Naive thymus-derived CD4-positive, alpha-beta T cell (primary cell): ENCODE measurements at regions not wholly inside any gene's neighbourhood (a gene's known extent, or its start where the extent isn't known, plus 50 kb on each side); places are given as distances from the start of the nearest gene placed in this dataset.
"Not testable (repeated sequence)": the region's sequence is repeated elsewhere in the genome, so short reads cannot be mapped to it uniquely, and the experiment has no call there.

Experiments used
- ATAC-seq: fragments of 150-1000 bp; cut with Tn5 transposase; 2 replicates; pipeline ENCODE4 v1.10.0; 2021; ENCODE audit warnings: mild to moderate bottlenecking, moderate library complexity
- CTCF ChIA-PET: fragments of 350-600 bp; sonication (Branson Sonifier 250); formaldehyde crosslinking; loops from one replicate; lab custom pipeline; 2021; ENCODE audit warnings: antibody characterized with exemption; lab: Charles Lee
- POLR2A ChIA-PET: fragments of 350-600 bp; sonication (Branson Sonifier 250); formaldehyde crosslinking; loops from one replicate; lab custom pipeline; 2021; ENCODE audit warnings: antibody characterized with exemption, inconsistent platforms; lab: Charles Lee
- DNase-seq, 9 donors: peaks; one replicate each; pipeline versions ENCODE4 v3.0.0 to v3.0.0-alpha.2; 2020 to 2022; ENCODE audit warnings: mixed read lengths in 1 of 9
- H3K27ac ChIP-seq: one replicate; pipeline ENCODE4 v1.7.0; 2013; ENCODE audit warnings: mild to moderate bottlenecking, low read depth, low read length, moderate library complexity
- H3K27me3 ChIP-seq, 2 donors: one replicate each; pipeline ENCODE4 v1.7.0; 2013; ENCODE audit warnings: low read length in 2 of 2, mild to moderate bottlenecking in 2 of 2, moderate library complexity in 2 of 2; ENCODE audit not compliant: control insufficient read depth in 2 of 2, insufficient read depth in 2 of 2
- H3K36me3 ChIP-seq, 3 experiments: 1 replicate in 2 of 3; 2 replicates in 1 of 3; pipeline ENCODE4 v1.7.0; 2013; ENCODE audit warnings: low read length in 3 of 3, mild to moderate bottlenecking in 3 of 3, moderate library complexity in 1 of 3; ENCODE audit not compliant: insufficient read depth in 3 of 3, control insufficient read depth in 2 of 3
- H3K4me1 ChIP-seq, 2 donors: one replicate each; pipeline ENCODE4 v1.7.0; 2013; ENCODE audit warnings: low read length in 2 of 2, mild to moderate bottlenecking in 2 of 2, moderate library complexity in 1 of 2; ENCODE audit not compliant: control insufficient read depth in 2 of 2, insufficient read depth in 2 of 2
- H3K4me3 ChIP-seq: 2 replicates; pipeline ENCODE4 v1.7.0; 2013; ENCODE audit warnings: mild to moderate bottlenecking, low read length
- H3K9me3 ChIP-seq, 3 experiments: 1 replicate in 2 of 3; 2 replicates in 1 of 3; pipeline ENCODE4 v1.7.0; 2013; ENCODE audit warnings: low read length in 3 of 3; ENCODE audit not compliant: control insufficient read depth in 2 of 3
- H3K27ac Mint-ChIP-seq, 9 donors: one replicate each; pipeline ENCODE4 v1.8.0; 2020 to 2022; ENCODE audit warnings: mixed read lengths in 9 of 9, mild to moderate bottlenecking in 8 of 9, moderate library complexity in 5 of 9, inconsistent platforms in 2 of 9
- H3K27me3 Mint-ChIP-seq, 5 donors: one replicate each; pipeline ENCODE4 v1.8.0; 2021 to 2022; ENCODE audit warnings: mixed read lengths in 5 of 5, mild to moderate bottlenecking in 1 of 5
- H3K36me3 Mint-ChIP-seq, 5 donors: one replicate each; pipeline ENCODE4 v1.8.0; 2020 to 2022; ENCODE audit warnings: mixed read lengths in 5 of 5, mild to moderate bottlenecking in 3 of 5, inconsistent platforms in 1 of 5
- H3K4me1 Mint-ChIP-seq, 7 donors: one replicate each; pipeline ENCODE4 v1.8.0; 2020 to 2022; ENCODE audit warnings: mixed read lengths in 7 of 7, mild to moderate bottlenecking in 3 of 7, inconsistent platforms in 1 of 7
- H3K4me3 Mint-ChIP-seq, 10 donors: one replicate each; pipeline ENCODE4 v1.8.0; 2020 to 2022; ENCODE audit warnings: mild to moderate bottlenecking in 10 of 10, mixed read lengths in 10 of 10, moderate library complexity in 6 of 10, inconsistent platforms in 2 of 10
- H3K9me3 Mint-ChIP-seq, 11 donors: one replicate each; pipeline ENCODE4 v1.8.0; 2020 to 2022; ENCODE audit warnings: mixed read lengths in 11 of 11, mild to moderate bottlenecking in 4 of 11, inconsistent platforms in 1 of 11, moderate library complexity in 1 of 11
- intact Hi-C, 2 donors: fragments of 100-400 bp; cut with micrococcal nuclease; formaldehyde crosslinking; loops; one replicate each; pipeline ENCODE4 v1.15.1; 2023

DNA sequence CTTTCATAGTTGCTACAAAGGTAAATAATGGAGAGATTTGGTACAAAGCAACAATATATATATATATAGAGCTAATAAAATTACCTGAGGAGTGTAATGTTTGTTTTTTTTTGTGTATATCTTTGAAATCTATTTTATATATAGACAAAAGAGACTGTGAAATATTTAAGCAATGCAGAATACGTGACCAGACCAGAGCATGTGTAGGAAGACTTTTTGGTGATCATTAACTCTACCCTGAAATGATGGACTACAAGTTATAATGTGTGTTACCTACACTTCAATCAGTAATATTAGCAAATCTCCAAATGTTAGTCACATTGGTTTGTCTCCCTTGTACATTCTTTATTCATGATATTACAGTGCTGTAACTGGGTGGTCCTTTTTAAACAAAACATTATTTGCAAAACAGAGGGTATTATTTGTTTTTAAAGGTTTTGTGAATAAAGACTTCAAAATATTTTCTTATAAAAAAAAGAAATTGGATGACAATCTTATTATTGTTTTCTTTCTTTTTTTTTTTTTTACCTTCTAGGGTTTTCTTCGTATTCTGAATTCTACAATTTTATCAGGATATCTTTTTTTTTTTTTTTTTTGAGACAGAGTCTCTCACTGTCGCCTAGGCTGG lies 64.5 kb upstream of the RDX start:
- CTCF ChIA-PET: interaction anchor here (1.2 kb wide), 1 partner anchor 140 kb away, joined by 4 read pairs; no protein-coding TSS in a partner anchor
- H3K27ac Mint-ChIP-seq, H3K9me3 Mint-ChIP-seq, H3K4me3 Mint-ChIP-seq, H3K27me3 ChIP-seq, intact Hi-C loops, POLR2A ChIA-PET, ATAC-seq, H3K36me3 Mint-ChIP-seq, H3K4me3 ChIP-seq, H3K27ac ChIP-seq, H3K9me3 ChIP-seq, DNase-seq, H3K4me1 ChIP-seq, H3K36me3 ChIP-seq: not testable (repeated sequence)
- Mint-ChIP-seq H3K27me3 (peaks cover 0 to 10% (median 0%) of the 10 kb centered on the region in 5 donors), H3K4me1 (peaks cover 0 to 23% (median 0%) of the 10 kb centered on the region in 7 donors)

DNA sequence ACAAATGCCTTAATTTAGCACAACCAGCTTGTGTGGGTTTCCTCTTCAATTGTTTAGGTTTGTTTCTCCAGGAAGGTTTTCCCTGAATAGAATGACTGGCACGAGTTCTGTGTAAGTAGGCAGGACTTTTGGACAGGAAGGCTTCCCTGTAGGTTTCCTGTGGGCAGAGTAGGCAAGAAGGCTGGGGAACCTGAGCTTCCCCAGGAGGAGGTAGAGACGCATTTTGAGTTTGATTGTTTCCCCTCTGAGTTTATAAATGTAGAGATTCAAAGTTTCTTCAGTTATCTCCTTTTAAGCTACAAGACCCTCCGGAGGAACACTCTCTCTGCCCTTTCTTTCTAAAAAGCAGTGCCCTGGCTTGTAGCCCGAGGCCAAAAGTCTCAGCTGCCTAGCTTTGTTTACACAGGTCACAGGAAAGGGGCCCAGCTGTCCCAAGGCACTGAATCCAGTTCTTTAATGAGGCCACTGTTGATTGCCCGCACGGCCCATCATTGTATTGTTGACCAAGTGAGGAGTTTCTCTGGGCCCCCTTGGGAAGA lies 66.6 kb upstream of the RDX start:
- peaks cover 0 to 10% (median 0%) of the 10 kb centered on the region in 5 donors for H3K27me3 Mint-ChIP-seq
- H3K36me3 Mint-ChIP-seq: peaks cover 0 to 7% (median 0%) of the 10 kb centered on the region in 5 donors
- H3K27me3 ChIP-seq: no peaks in the 10 kb centered on the region
- H3K4me3 Mint-ChIP-seq: peak overlapping the region in 1 of 10 donors; percentile 48
- ChIA-PET CTCF (interaction anchor here (0.6 kb wide), 1 partner anchor 36 kb away, joined by 3 read pairs; no protein-coding TSS in a partner anchor), POLR2A (no interaction called here)
- no peak overlapping the region for H3K27ac ChIP-seq
- intact Hi-C loops: no loop called here
- no peak overlapping the region for H3K4me3 ChIP-seq
- no peaks in the 10 kb centered on the region for H3K36me3 ChIP-seq
- peaks cover 0 to 2% (median 0%) of the 10 kb centered on the region in 11 donors for H3K9me3 Mint-ChIP-seq
- ATAC-seq (no peak), DNase-seq (no peak)
- H3K27ac Mint-ChIP-seq: no peak overlapping the region
- no peaks in the 10 kb centered on the region for H3K4me1 ChIP-seq
- peaks cover 0 to 13% (median 0%) of the 10 kb centered on the region in 7 donors for H3K4me1 Mint-ChIP-seq
- H3K9me3 ChIP-seq: no peaks in the 10 kb centered on the region

DNA sequence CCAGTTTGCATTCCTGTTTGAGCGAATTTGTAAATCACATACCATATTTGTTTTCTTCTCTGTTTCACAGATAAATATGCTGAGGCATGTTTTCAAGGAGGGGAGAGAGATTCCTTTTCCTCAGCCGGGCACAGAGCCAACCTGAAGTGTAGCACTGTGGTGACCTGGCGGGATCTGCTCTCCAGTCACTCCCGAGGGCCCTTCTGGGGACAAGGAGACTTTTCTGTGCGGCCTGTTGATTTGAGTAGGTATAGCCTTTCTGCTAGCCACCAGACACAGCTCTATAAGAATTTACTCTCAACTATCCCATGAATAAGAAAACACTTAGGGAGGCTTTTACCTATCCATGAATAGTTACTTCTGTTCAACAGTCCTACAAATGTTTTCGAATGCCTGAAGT lies 63.5 kb upstream of the FDX1 start:
- H3K27me3 ChIP-seq: no peaks in the 10 kb centered on the region
- ChIA-PET POLR2A (no interaction called here), CTCF (interaction anchor here (0.9 to 1.2 kb wide), 2 partner anchors 10 to 26 kb away, joined by 3 read pairs; no protein-coding TSS in a partner anchor)
- H3K9me3 ChIP-seq: no peaks in the 10 kb centered on the region
- intact Hi-C loops: loop anchor here in 1 of 2 donors (2.0 to 5.0 kb wide), 2 partner anchors 67 to 419 kb away; no protein-coding TSS in a partner anchor
- H3K9me3 Mint-ChIP-seq: peaks cover 0 to 2% (median 0%) of the 10 kb centered on the region in 11 donors
- no peak overlapping the region for H3K4me3 Mint-ChIP-seq
- DNase-seq (no peak), ATAC-seq (no peak)
- no peak overlapping the region for H3K27ac Mint-ChIP-seq
- no peak overlapping the region for H3K27ac ChIP-seq
- no peaks in the 10 kb centered on the region for H3K4me1 ChIP-seq
- peaks cover 0 to 1% (median 0%) of the 10 kb centered on the region in 5 donors for H3K36me3 Mint-ChIP-seq
- H3K36me3 ChIP-seq: no peaks in the 10 kb centered on the region
- peaks cover 0 to 15% (median 0%) of the 10 kb centered on the region in 7 donors for H3K4me1 Mint-ChIP-seq
- H3K27me3 Mint-ChIP-seq: peaks cover 0 to 10% (median 0%) of the 10 kb centered on the region in 5 donors
- H3K4me3 ChIP-seq: no peak overlapping the region

DNA sequence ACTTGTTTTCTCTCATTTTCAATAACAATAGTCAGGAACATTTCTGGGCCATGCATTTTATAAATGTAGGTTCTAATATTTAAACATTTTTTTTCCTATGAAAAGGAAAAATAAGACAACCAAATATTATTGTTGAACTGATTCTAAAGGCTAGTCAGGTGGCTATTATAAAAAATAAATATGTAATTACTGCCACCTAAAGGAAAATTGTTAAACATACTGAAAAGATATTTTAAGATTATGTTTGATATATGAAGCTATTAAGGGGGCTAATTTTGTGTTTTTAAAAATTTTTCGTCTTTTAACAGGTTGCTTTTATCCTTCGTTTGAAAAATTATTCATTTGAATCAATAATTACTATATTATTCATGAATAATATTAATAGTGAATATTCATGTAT lies 62.2 kb upstream of the FDX1 start:
- Histone ChIP-seq H3K4me1 (no peaks in the 10 kb centered on the region), H3K9me3 (no peaks in the 10 kb centered on the region), H3K4me3 (no peak overlapping the region), H3K27ac (no peak overlapping the region), H3K27me3 (no peaks in the 10 kb centered on the region), H3K36me3 (no peaks in the 10 kb centered on the region)
- Mint-ChIP-seq H3K4me1 (peaks cover 0 to 16% (median 0%) of the 10 kb centered on the region in 7 donors), H3K36me3 (peaks cover 0 to 2% (median 0%) of the 10 kb centered on the region in 5 donors), H3K9me3 (peaks cover 0 to 2% (median 0%) of the 10 kb centered on the region in 11 donors), H3K4me3 (no peak overlapping the region), H3K27me3 (peaks cover 0 to 4% (median 0%) of the 10 kb centered on the region in 5 donors), H3K27ac (no peak overlapping the region)
- ChIA-PET CTCF (interaction anchor here (0.6 to 2.0 kb wide), 2 partner anchors 168 to 172 kb away, joined by 3 to 7 read pairs; no protein-coding TSS in a partner anchor), POLR2A (interaction anchor here (0.6 kb wide), 1 partner anchor 17 kb away, joined by 3 read pairs; no protein-coding TSS in a partner anchor)
- intact Hi-C loops: loop anchor here (1.0 to 5.0 kb wide), 3 partner anchors 65 to 420 kb away; no protein-coding TSS in a partner anchor
- no peak for ATAC-seq
- DNase-seq: no peak

DNA sequence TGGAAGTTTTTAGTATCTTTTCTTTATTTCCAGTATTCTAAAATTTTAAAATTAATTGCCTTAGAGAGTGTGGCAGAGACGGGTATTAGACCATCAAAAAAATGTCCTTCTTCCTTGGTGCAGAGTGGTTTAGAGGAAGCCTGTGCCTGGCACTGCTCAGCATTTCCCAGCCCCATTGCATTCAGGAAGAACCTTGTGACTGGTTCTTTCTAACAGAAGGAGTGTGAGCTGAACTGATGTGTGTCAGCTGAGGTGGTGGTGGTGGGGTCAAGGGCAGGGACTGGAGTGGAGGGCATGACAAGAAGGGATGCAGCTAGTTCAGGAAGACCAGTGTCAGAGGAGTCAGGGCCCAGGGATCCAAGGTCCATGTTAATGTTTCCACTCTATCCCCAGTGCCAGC lies 58.7 kb upstream of the FDX1 start:
- Mint-ChIP-seq H3K27me3 (peaks cover 0 to 4% (median 0%) of the 10 kb centered on the region in 5 donors), H3K9me3 (peaks cover 0 to 2% (median 0%) of the 10 kb centered on the region in 11 donors), H3K36me3 (peaks cover 0 to 2% (median 0%) of the 10 kb centered on the region in 5 donors), H3K4me1 (peaks cover 0 to 25% (median 0%) of the 10 kb centered on the region in 7 donors), H3K27ac (no peak overlapping the region), H3K4me3 (no peak overlapping the region)
- Histone ChIP-seq H3K9me3 (no peaks in the 10 kb centered on the region), H3K4me1 (no peaks in the 10 kb centered on the region), H3K27me3 (no peaks in the 10 kb centered on the region), H3K27ac (no peak overlapping the region), H3K4me3 (no peak overlapping the region), H3K36me3 (no peaks in the 10 kb centered on the region)
- DNase-seq (no peak), ATAC-seq (no peak)
- ChIA-PET CTCF (interaction anchor here (1.0 kb wide), 1 partner anchor 170 kb away, joined by 5 read pairs; no protein-coding TSS in a partner anchor), POLR2A (no interaction called here)
- intact Hi-C loops: loop anchor here in 1 of 2 donors (5.0 kb wide), 1 partner anchor 44 kb away; no protein-coding TSS in a partner anchor

DNA sequence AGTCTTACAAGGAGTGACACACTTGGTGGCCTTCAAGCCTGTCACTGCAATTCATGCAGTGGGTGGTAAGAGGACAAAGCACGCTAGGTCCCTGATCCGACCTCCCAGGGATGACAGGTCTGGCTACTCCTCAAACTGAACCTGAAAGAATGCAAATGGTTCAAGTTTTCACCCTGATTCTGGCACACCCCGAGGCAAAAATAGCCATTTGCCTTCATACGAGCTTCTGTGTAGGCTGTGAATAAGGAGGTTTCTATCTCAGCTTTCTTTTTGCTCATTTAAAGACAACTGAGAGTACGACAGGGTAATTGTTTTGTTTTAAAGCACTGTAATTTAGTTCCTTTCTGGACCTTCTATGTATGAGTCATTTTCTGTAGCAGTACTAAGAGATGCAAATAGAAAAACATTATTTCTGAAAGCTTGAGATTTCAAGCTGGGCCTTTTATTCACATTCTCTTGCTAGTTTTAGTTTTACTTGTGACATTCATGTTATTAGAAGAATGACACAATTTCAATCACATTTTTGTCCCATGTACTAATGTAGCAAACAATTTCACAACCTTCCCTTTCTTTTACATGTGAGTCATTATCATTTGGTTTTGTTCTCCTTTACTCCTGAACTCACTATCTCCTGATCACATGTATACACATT lies 56.6 kb upstream of the FDX1 start:
- Mint-ChIP-seq H3K36me3 (peaks cover 0 to 2% (median 0%) of the 10 kb centered on the region in 5 donors), H3K4me3 (peak overlapping the region in 1 of 10 donors; percentile 53), H3K9me3 (no peaks in the 10 kb centered on the region), H3K27ac (peak overlapping the region in 1 of 9 donors; percentile 55), H3K27me3 (peaks cover 0 to 6% (median 4%) of the 10 kb centered on the region in 5 donors), H3K4me1 (peaks cover 0 to 30% (median 5%) of the 10 kb centered on the region in 7 donors)
- H3K4me3 ChIP-seq: no peak overlapping the region
- H3K27me3 ChIP-seq: no peaks in the 10 kb centered on the region
- intact Hi-C loops: loop anchor here in 1 of 2 donors (1.0 to 5.0 kb wide), 2 partner anchors 24 to 46 kb away; no protein-coding TSS in a partner anchor
- no peaks in the 10 kb centered on the region for H3K36me3 ChIP-seq
- H3K27ac ChIP-seq: no peak overlapping the region
- ChIA-PET CTCF (no interaction called here), POLR2A (no interaction called here)
- H3K4me1 ChIP-seq: no peaks in the 10 kb centered on the region
- DNase-seq: no peak
- H3K9me3 ChIP-seq: no peaks in the 10 kb centered on the region
- ATAC-seq: peak; percentile 26
